Right cardiac atrium (tissue), 5 donors: ENCODE measurements at regions not wholly inside any gene's neighbourhood (a gene's known extent, or its start where the extent isn't known, plus 50 kb on each side); places are given as distances from the start of the nearest gene placed in this dataset.

Source experiments
- ATAC-seq, 2 donors: fragments of 200-7000 bp; cut with Tn5 transposase; one replicate each; pipeline versions ENCODE4 v1.8.0 to v1.9.1; 2020; ENCODE audit warnings: moderate library complexity in 2 of 2, mild to moderate bottlenecking in 1 of 2
- DNase-seq, 3 donors: peaks; one replicate each; pipeline ENCODE4 v3.0.0-alpha.2; 2020
- H3K27ac ChIP-seq: one replicate; pipeline ENCODE4 v1.5.1; 2013; ENCODE audit warnings: mild to moderate bottlenecking, low read length, control low read depth, moderate library complexity
- H3K27me3 ChIP-seq: one replicate; pipeline ENCODE4 v1.6.1; 2013; ENCODE audit not compliant: control insufficient read depth, insufficient read depth
- H3K4me1 ChIP-seq: one replicate; pipeline ENCODE4 v1.6.1; 2013; ENCODE audit warnings: low read length; ENCODE audit not compliant: control insufficient read depth, insufficient read depth
- H3K4me3 ChIP-seq: one replicate; pipeline ENCODE4 v1.5.1; 2013; ENCODE audit warnings: low read length, control low read depth
- H3K9me3 ChIP-seq: one replicate; pipeline ENCODE4 v1.6.1; 2013; ENCODE audit warnings: low read length; ENCODE audit not compliant: control insufficient read depth
- WGBS: extraction: QIAGEN DNeasy Blood & Tissue Kit; methylation state at CpG from one replicate; pipeline ENCODE4 v1.1.7; 2013; 5-methylcytosine and 5-hydroxymethylcytosine counted together
- intact Hi-C, 4 donors: fragments of 100-400 bp; cut with DNase I; formaldehyde crosslinking; loops; one replicate each; pipeline versions ENCODE4 v1.11.0 to v1.14.0; 2022 to 2023
- donor health status: healthy with polysubstance abuse.
- donor health status: DM: no; HTN: yes; CAD: no.
- donor health status: DM: no; HTN: no; CAD: no.
- donor health status: DM: no; HTN: yes; CAD: no; lungs with severe emphysema.
- donor health status: DM: yes; HTN: yes; CAD: no.

DNA sequence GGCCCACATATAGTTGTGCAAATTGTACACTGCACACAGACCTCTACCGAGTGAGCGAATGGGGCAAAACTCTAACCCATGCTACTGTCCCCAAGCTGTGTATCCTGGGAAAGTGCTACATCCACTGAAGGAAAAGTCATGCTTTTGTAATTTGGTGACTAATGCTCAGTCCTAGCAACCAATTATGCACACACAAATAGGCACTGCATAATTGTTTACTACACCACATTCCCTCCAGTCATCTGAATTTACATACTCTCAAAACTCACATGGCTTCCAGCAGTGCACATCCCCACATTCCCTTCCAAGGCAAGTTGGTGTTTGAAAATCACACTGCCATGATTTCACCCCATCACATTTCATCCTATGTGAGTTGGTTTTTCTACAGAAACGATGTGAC lies 125.9 kb upstream of the OSMR start:
- ATAC-seq (no peak), DNase-seq (no peak)
- Histone ChIP-seq H3K27ac (peak overlapping the region; percentile 25), H3K27me3 (no peaks in the 10 kb centered on the region), H3K4me1 (peaks cover 12% of the 10 kb centered on the region), H3K4me3 (no peak overlapping the region), H3K9me3 (no peaks in the 10 kb centered on the region)
- 90% methylated on average over 3 of the region's 3 CpGs for WGBS
- intact Hi-C loops, result no loop called here

DNA sequence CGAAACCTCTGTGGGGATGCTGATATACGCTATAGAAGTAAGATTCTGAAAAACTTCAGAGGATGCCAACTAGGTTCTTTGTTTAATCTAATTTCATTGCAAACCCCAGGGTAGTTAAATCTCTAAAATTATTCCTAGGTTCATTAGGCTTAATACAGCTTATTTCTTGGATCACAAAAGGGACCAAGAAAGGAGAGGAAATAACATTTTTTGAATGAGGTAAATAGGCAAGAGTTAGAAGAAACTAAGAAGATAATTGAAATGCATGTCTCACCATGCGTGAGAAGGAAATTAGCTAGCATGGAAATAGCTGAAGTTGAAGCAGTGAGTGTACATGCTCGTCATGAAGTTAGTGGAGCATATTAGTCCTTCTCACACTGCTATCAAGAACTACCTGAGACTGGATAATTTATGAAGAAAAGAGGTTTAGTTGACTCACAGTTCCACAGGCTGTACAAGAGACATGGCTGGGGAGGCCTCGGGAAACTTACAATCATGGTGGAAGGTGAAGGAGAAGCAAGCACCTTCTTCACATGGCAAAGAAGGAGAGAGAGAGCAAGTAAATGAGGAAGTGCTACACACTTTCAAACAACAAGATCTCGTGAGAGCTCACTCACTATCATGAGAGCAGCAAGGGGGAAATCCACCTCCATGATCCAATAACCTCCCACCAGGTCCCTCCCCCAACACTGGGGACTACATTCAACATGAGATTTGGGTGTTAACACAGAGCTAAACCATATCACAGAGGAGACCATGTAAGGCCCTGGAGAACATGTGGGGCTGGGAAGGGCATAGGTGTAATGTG lies 125.1 kb upstream of the OSMR start:
- Histone ChIP-seq H3K27ac (no peak overlapping the region), H3K9me3 (no peaks in the 10 kb centered on the region), H3K4me1 (peaks cover 14% of the 10 kb centered on the region), H3K27me3 (no peaks in the 10 kb centered on the region), H3K4me3 (no peak overlapping the region)
- intact Hi-C loops, result no loop called here
- ATAC-seq (no peak), DNase-seq (no peak)
- WGBS, result 91% methylated on average over 6 of the region's 6 CpGs

DNA sequence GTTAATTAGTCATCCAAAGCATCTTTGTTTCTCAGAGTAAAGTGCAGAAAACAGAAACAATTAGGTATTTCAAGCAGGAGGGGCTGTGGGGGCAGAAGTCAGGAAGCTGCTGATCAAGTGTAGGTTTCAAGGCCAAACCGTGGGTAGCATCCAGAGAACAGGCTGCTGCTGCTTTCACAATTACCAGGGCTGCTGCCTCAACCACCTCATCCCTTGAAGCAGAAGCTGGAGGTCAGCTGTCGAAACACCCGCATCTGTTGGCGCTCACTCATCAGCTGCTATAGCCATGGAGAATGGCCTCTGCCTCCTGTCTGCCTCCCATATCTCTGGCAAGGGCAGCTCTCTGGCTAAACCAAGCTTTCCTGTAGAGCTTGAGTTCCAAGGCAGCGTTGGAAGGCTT lies 122.9 kb upstream of the OSMR start:
- Histone ChIP-seq H3K27ac (no peak overlapping the region), H3K27me3 (no peaks in the 10 kb centered on the region), H3K9me3 (no peaks in the 10 kb centered on the region), H3K4me3 (no peak overlapping the region), H3K4me1 (peaks cover 15% of the 10 kb centered on the region)
- WGBS, result 63% methylated on average over 5 of the region's 5 CpGs
- ATAC-seq (peak; percentile 22 to 36), DNase-seq (peak; percentile 45 to 75 (median 58))
- intact Hi-C loops, result no loop called here

DNA sequence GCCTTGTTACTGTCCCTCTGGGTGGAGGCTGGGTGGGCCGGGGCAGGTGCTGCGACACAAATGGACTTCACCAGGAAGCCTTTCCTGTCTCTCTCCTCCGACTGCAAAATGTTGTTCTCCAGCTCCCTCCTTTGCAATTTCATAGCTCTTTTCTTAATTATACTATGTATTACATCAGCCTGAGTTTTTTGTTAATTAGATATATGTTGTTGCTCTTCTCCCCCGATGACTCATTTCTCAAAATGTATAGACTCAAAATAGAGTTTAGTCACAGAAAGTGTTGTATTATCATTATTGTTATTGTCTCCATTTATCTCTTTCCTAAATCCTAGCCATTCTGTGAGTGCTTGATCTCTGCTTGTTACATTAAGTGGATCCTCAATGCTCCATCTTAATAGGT lies 122.4 kb upstream of the OSMR start:
- H3K27me3 ChIP-seq, result no peaks in the 10 kb centered on the region
- H3K4me1 ChIP-seq, result peaks cover 15% of the 10 kb centered on the region
- no peak overlapping the region for H3K4me3 ChIP-seq
- intact Hi-C loops, result no loop called here
- no peaks in the 10 kb centered on the region for H3K9me3 ChIP-seq
- no peak for ATAC-seq
- DNase-seq, result no peak
- no peak overlapping the region for H3K27ac ChIP-seq
- 84% methylated on average over 4 of the region's 4 CpGs for WGBS

- Histone ChIP-seq H3K27ac (peak overlapping the region; percentile 10), H3K27me3 (no peaks in the 10 kb centered on the region), H3K9me3 (no peaks in the 10 kb centered on the region), H3K4me3 (no peak overlapping the region), H3K4me1 (peaks cover 11% of the 10 kb centered on the region)
- intact Hi-C loops, result no loop called here
- DNase-seq (no peak), ATAC-seq (peak; percentile 31 to 43)
- 63% methylated on average over 2 of the region's 2 CpGs for WGBS
These were observed 121.3 kb upstream of the OSMR start for GRCh38 chr5:38724301-38725030.

- peaks cover 4% of the 10 kb centered on the region for H3K4me1 ChIP-seq
- DNase-seq (peak; percentile 25 to 79 (median 57)), ATAC-seq (peak; percentile 24 to 47)
- H3K27me3 ChIP-seq, result no peaks in the 10 kb centered on the region
- peak overlapping the region; percentile 10 for H3K27ac ChIP-seq
- H3K4me3 ChIP-seq, result no peak overlapping the region
- intact Hi-C loops, result no loop called here
- H3K9me3 ChIP-seq, result no peaks in the 10 kb centered on the region
- 50% methylated on average over 10 of the region's 10 CpGs for whole genome bisulfite sequencing
These were observed 120.4 kb upstream of the OSMR start for GRCh38 chr5:38725371-38725865.

DNA sequence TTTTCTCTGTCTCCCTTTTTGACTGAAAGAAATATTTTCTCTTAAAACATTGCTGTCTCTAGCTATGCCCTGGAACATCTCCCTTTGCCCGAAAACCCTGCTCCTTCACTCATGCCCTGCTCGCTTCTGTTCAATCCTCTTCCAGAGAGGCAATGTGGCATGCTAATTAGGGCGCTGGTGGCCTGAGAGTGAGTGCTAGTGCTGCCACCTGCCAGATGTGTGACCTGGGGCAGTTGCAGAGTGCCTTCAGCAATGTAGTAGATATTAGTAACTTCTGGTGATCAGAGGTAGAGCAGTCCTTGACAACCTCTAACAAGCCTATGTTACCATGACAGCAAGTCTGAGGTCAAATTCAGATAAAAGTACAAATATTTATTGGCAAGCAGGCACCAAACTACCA lies 119.5 kb upstream of the OSMR start:
- Histone ChIP-seq H3K27me3 (no peaks in the 10 kb centered on the region), H3K4me3 (no peak overlapping the region), H3K4me1 (peaks cover 4% of the 10 kb centered on the region), H3K9me3 (no peaks in the 10 kb centered on the region), H3K27ac (no peak overlapping the region)
- DNase-seq, result no peak
- 96% methylated on average over 3 of the region's 3 CpGs for WGBS
- ATAC-seq, result no peak
- intact Hi-C loops, result no loop called here

- H3K27ac ChIP-seq, result no peak overlapping the region
- WGBS, result 68% methylated on average over 3 of the region's 3 CpGs
- H3K4me1 ChIP-seq, result peaks cover 4% of the 10 kb centered on the region
- DNase-seq (no peak), ATAC-seq (no peak)
- intact Hi-C loops, result no loop called here
- no peak overlapping the region for H3K4me3 ChIP-seq
- H3K27me3 ChIP-seq, result no peaks in the 10 kb centered on the region
- no peaks in the 10 kb centered on the region for H3K9me3 ChIP-seq
These were observed 117.8 kb upstream of the OSMR start for GRCh38 chr5:38728029-38728428.

DNA sequence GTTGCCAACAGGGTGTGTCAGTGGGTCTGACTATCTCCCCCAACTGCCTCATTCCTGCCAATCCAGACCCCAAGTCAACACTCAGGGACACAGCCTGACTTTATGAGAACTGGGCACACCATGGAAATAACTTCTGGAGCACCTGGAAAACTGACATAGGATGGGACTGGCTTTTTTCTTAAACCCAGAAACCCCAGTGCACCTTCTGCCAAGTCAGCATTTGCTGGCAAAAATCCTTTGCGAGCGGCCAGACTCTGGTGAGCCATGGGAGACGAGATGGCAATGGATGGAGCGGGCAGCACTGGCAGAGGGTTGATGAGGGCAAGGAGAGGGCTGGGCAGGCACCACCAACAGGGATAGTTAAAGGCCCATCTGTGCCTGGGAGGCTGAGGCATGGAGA lies 114.4 kb upstream of the OSMR start:
- Histone ChIP-seq H3K4me1 (no peaks in the 10 kb centered on the region), H3K9me3 (no peaks in the 10 kb centered on the region), H3K4me3 (no peak overlapping the region), H3K27ac (no peak overlapping the region), H3K27me3 (no peaks in the 10 kb centered on the region)
- intact Hi-C loops, result no loop called here
- DNase-seq, result no peak
- no peak for ATAC-seq
- 70% methylated on average over 4 of the region's 4 CpGs for WGBS

DNA sequence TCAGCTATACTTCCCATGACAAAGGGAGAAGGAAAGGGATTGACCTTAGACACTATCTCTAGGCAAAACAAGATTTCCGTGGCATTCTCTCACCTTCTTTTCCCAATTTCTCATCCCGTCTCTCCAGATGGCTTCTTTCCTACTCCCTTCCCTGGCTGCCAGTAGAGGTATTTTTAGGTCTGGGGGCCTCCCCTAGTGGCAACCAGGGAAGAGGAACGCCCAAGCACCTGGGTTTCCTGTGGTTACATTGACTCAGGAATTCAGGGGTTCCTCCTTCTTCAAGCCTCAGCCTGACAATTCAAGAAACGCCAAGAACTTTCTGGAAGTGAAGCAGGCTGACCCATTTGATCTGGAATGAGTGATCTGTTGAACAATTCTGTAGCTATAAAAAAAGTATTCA lies 111.5 kb upstream of the OSMR start:
- peaks cover 1% of the 10 kb centered on the region for H3K9me3 ChIP-seq
- DNase-seq, result no peak
- intact Hi-C loops, result no loop called here
- no peak overlapping the region for H3K4me3 ChIP-seq
- H3K27me3 ChIP-seq, result no peaks in the 10 kb centered on the region
- no peak for ATAC-seq
- H3K4me1 ChIP-seq, result no peaks in the 10 kb centered on the region
- WGBS, result 75% methylated on average over 4 of the region's 4 CpGs
- H3K27ac ChIP-seq, result no peak overlapping the region

DNA sequence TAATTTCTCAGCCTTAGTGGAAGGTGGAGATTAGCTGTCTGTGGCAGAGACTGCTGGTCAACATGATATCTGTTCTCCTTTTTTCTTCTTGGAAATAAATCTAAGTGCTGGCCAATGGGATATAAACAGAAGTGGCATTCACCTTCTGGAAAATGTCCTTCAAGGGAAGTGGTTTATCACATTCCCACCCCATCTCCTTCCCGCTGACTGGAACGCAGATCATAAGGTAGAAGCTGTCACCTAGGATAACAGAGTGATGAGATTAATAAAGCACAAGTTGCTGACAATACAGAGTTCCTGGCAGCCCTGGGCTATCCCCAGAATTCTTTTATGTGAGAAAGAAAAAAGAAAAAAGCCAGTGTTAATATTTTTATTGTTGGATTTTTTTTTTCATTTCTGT lies 109.7 kb upstream of the OSMR start:
- WGBS, result 63% methylated on average over 2 of the region's 2 CpGs
- DNase-seq (no peak), ATAC-seq (peak; percentile 48 to 72)
- H3K9me3 ChIP-seq, result peaks cover 1% of the 10 kb centered on the region
- intact Hi-C loops, result no loop called here
- no peak overlapping the region for H3K27ac ChIP-seq
- no peak overlapping the region for H3K4me3 ChIP-seq
- no peaks in the 10 kb centered on the region for H3K27me3 ChIP-seq
- H3K4me1 ChIP-seq, result no peaks in the 10 kb centered on the region
